Transverse colon (tissue), 4 donors: ENCODE measurements at regions not wholly inside any gene's neighbourhood (a gene's known extent, or its start where the extent isn't known, plus 50 kb on each side); places are given as distances from the start of the nearest gene placed in this dataset.

ENCODE experiments used
- DNase-seq: peaks from one replicate; pipeline ENCODE4 v3.0.0-alpha.2; 2019
- H3K27ac ChIP-seq, 4 donors: fragments of 200-600 bp; sonication (generic); 2 replicates each; pipeline ENCODE4 v1.5.1; 2016 to 2018; ENCODE audit warnings: inconsistent platforms in 4 of 4
- H3K27me3 ChIP-seq: fragments of 200-600 bp; sonication (generic); 2 replicates; pipeline ENCODE4 v1.5.1; 2017; ENCODE audit warnings: inconsistent platforms
- H3K36me3 ChIP-seq, 4 donors: fragments of 200-600 bp; sonication (generic); 2 replicates each; pipeline ENCODE4 v1.5.1; 2017 to 2019; ENCODE audit warnings: inconsistent platforms in 4 of 4
- H3K4me1 ChIP-seq, 4 donors: fragments of 200-600 bp; sonication (generic); 2 replicates each; pipeline ENCODE4 v1.5.1; 2017 to 2020; ENCODE audit warnings: inconsistent platforms in 4 of 4
- H3K4me3 ChIP-seq, 4 donors: fragments of 200-600 bp; sonication (generic); 1 replicate in 1 of 4; 2 replicates in 3 of 4; pipeline versions ENCODE4 v1.5.1 to v1.6.1; 2017 to 2019; ENCODE audit warnings: inconsistent platforms in 4 of 4
- H3K9me3 ChIP-seq, 2 donors: fragments of 200-600 bp; sonication (generic); 2 replicates each; pipeline ENCODE4 v1.5.1; 2017 to 2019; ENCODE audit warnings: inconsistent platforms in 2 of 2
- EP300 ChIP-seq: sonication (generic); formaldehyde crosslinking; IDR thresholded peaks from one replicate; pipeline ENCODE4 v1.6.1; 2017; ENCODE audit warnings: antibody characterized with exemption, low read depth
- POLR2A ChIP-seq: fragments of 450-650 bp; IDR thresholded peaks from one replicate; pipeline ENCODE4 v1.6.1; 2016; ENCODE audit warnings: antibody characterized with exemption, mild to moderate bottlenecking, moderate library complexity
- POLR2AphosphoS5 ChIP-seq, 3 donors: sonication (generic); formaldehyde crosslinking; IDR thresholded peaks; one replicate each; pipeline ENCODE4 v1.6.1; 2016; ENCODE audit warnings: antibody characterized with exemption in 3 of 3
- WGBS, 2 donors: methylation state at CpG; one replicate each; pipeline ENCODE4 v1.1.5; 2018; ENCODE audit warnings: low coverage in 1 of 2; 5-methylcytosine and 5-hydroxymethylcytosine counted together
- in situ Hi-C, 4 donors: fragments of 200-750 bp; cut with MboI; loops; one replicate each; pipeline versions ENCODE4 v1.15.0 to v1.15.1; 2017; ENCODE audit warnings: low sequenced_read_pairs in 3 of 4, low pct_ligation_motif_present in 1 of 4, low pct_unique_long_range_greater_than_20kb in 1 of 4
- intact Hi-C: fragments of 100-400 bp; cut with DNase I; formaldehyde crosslinking; loops from one replicate; pipeline ENCODE4 v1.15.1; 2023; ENCODE audit warnings: low total_unique reads
- TF ChIP-seq, protein P1 (sequence below), 5 experiments: fragments of 200-600 bp in 3 of 5; fragments of 450-650 bp in 2 of 5; sonication (generic) in 3 of 5; IDR thresholded peaks; 1 replicate in 2 of 5; 2 replicates in 3 of 5; pipeline ENCODE4 v1.5.1; 2016 to 2017; ENCODE audit warnings: antibody characterized with exemption in 5 of 5, inconsistent platforms in 3 of 5, mild to moderate bottlenecking in 2 of 5, moderate library complexity in 1 of 5

DNA sequence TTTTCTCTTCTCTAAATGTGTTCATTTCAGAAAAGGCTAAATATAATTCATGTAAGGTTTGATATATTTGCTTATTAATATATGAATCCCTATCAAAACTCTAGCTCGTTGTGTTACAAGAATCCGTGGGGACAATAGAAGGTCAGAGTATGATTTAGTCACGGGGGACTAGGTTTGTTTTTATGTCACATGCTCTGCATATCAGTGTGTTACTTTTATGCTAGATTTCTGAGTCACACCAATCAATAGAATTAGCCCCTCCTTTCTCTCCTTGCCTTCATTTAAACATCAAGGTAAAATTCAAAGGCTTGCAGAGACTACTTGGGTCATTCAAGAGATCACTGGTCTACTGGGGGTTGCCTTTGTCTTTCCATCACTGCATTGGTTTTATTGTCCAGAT, 636.1 kb downstream of the NR2F2 start:
- Histone ChIP-seq H3K27ac (no peak overlapping the region), H3K36me3 (no peaks in the 10 kb centered on the region), H3K27me3 (no peaks in the 10 kb centered on the region), H3K4me1 (no peaks in the 10 kb centered on the region), H3K9me3 (no peaks in the 10 kb centered on the region), H3K4me3 (no peak overlapping the region)
- intact Hi-C loops (no loop called here), in situ Hi-C loops (no loop called here)
- TF ChIP-seq POLR2AphosphoS5 (IDR thresholded peaks at IDR 0.05) (no peak), EP300 (no peak), POLR2A (no peak)
- TF ChIP-seq, protein P1, sequence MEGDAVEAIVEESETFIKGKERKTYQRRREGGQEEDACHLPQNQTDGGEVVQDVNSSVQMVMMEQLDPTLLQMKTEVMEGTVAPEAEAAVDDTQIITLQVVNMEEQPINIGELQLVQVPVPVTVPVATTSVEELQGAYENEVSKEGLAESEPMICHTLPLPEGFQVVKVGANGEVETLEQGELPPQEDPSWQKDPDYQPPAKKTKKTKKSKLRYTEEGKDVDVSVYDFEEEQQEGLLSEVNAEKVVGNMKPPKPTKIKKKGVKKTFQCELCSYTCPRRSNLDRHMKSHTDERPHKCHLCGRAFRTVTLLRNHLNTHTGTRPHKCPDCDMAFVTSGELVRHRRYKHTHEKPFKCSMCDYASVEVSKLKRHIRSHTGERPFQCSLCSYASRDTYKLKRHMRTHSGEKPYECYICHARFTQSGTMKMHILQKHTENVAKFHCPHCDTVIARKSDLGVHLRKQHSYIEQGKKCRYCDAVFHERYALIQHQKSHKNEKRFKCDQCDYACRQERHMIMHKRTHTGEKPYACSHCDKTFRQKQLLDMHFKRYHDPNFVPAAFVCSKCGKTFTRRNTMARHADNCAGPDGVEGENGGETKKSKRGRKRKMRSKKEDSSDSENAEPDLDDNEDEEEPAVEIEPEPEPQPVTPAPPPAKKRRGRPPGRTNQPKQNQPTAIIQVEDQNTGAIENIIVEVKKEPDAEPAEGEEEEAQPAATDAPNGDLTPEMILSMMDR (IDR thresholded peaks at IDR 0.05), result no peak
- DNase-seq, result no peak
- 83 to 88% methylated on average over 3 of the region's 3 CpGs for WGBS, 2 donors

DNA sequence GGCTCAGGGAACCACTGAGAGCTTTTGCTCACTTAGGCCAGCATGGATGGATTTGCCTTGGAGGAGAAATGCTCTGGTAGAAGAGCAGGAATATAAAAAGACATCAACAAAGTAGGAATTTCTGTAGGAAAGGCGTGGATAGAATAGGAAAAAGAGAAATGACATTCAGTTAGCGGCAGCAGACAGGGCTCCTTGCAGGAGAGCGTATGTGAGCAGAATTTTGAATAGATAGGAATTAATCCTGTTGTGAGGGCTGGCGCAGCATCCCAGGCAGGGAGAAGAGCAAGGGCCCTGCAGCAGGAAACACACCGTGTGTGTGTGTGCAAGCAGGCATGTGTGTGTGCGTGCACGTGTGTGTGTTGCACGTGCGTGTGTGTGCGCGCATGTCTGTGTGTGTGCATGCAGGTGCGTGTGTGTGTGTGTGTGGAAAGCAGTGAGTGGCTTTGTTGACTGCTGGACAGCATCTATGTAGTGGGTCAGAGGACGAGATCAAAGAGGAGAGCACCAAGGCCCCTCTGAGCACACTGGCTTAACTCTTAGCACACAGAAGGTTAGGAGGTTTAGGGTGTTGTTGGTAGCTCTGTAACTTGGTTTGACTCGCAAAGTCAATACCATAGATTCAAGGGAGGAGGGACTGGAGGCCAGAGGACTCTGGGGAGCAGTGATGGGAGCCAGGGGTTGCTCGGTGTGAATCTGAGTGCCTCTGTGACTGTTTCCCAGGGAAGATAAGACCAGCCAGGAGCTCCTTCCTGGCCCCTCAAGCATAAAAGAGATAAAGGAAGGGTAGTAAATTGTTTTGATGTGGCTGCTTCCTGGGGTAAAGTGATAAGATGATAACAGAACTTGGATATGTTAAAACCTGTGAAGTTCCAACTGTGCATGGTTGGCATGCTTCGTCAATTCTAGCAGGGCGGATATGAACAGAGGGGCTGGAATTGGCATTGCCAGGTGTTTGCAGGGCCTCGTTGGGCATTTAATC, 639.5 kb downstream of the NR2F2 start:
- H3K4me3 ChIP-seq, result no peak overlapping the region
- intact Hi-C loops, result no loop called here
- TF ChIP-seq POLR2A (no peak), POLR2AphosphoS5 (IDR thresholded peaks at IDR 0.05) (no peak), EP300 (no peak)
- TF ChIP-seq, protein P1 (IDR thresholded peaks at IDR 0.05), result no peak
- in situ Hi-C loops, result no loop called here
- H3K36me3 ChIP-seq, result no peaks in the 10 kb centered on the region
- 71 to 82% methylated on average over 8 to 18 of the region's 18 CpGs for WGBS, 2 donors
- DNase-seq, result no peak
- no peaks in the 10 kb centered on the region for H3K4me1 ChIP-seq
- no peak overlapping the region for H3K27ac ChIP-seq
- no peaks in the 10 kb centered on the region for H3K9me3 ChIP-seq
- H3K27me3 ChIP-seq, result no peaks in the 10 kb centered on the region

DNA sequence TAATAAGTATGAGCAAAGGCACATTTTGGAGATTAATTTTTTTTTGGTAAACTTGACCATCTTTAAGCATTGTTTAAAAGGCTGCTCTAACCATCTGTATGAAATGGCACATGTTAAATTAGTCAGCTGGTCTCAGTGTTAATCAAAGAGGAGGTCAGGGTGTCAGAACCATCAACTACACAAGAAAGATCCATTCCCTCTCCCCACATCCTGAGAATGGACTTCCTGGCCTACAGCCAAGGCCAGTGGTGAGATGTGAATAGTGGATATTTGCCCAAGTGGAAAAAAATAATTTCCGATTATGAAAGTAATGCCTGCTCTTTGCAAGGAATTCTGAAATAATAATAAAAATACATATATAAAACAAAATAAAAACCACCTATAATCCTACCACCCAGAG, 641.7 kb downstream of the NR2F2 start:
- in situ Hi-C loops, result no loop called here
- no peaks in the 10 kb centered on the region for H3K27me3 ChIP-seq
- intact Hi-C loops, result no loop called here
- 24 to 40% methylated on average over 1 of the region's 1 CpG for WGBS, 2 donors
- no peaks in the 10 kb centered on the region for H3K36me3 ChIP-seq
- H3K9me3 ChIP-seq, result no peaks in the 10 kb centered on the region
- TF ChIP-seq EP300 (no peak), POLR2AphosphoS5 (IDR thresholded peaks at IDR 0.05) (no peak), POLR2A (no peak)
- TF ChIP-seq, protein P1 (IDR thresholded peaks at IDR 0.05), result no peak
- no peak overlapping the region for H3K4me3 ChIP-seq
- H3K4me1 ChIP-seq, result no peaks in the 10 kb centered on the region
- no peak overlapping the region for H3K27ac ChIP-seq
- no peak for DNase-seq

DNA sequence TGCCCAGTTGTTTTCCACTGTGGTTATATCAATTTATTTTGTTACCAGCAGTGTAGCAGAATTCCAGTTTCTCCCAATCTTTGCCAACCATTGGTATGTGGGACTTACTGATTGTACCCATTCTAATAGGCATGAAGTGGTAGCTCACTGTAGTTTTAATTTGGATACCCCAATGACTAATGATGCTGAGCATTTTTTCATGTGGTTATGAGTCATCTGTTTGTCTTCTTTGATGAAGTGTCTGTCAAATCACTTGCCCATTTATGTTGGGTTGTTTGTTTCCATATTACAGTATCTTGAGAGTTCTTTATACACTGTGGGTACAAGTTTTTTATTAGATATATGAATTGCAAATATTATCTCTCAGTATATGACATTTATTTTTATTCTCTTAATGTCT, 644.3 kb downstream of the NR2F2 start:
- TF ChIP-seq POLR2A, result no peak
- TF ChIP-seq POLR2AphosphoS5 (IDR thresholded peaks at IDR 0.05), result no peak
- TF ChIP-seq, protein P1 (IDR thresholded peaks at IDR 0.05), result no peak
- no peak for TF ChIP-seq EP300
- no peaks in the 10 kb centered on the region for H3K27me3 ChIP-seq
- no peak overlapping the region for H3K27ac ChIP-seq
- DNase-seq, result no peak
- H3K4me1 ChIP-seq, result no peaks in the 10 kb centered on the region
- no peaks in the 10 kb centered on the region for H3K9me3 ChIP-seq
- in situ Hi-C loops (no loop called here), intact Hi-C loops (no loop called here)
- H3K4me3 ChIP-seq, result no peak overlapping the region
- H3K36me3 ChIP-seq, result no peaks in the 10 kb centered on the region
